ENCODE measurements at regions not wholly inside any gene's neighbourhood (a gene's known extent, or its start where the extent isn't known, plus 50 kb on each side); places are given as distances from the start of the nearest gene placed in this dataset.
"Not testable (repeated sequence)": the region's sequence is repeated elsewhere in the genome, so short reads cannot be mapped to it uniquely, and the experiment has no call there.

- H3K4me3 ChIP-seq (ENCODE audit: low read length), result no peak overlapping the region
- TF ChIP-seq ZNF274 (IDR thresholded peaks at IDR 0.05; ENCODE audit: low read depth, low read length), result no peak
These were observed 212.5 kb upstream of the GADL1 start for GRCh38 chr3:31106912-31107311.

- no peak overlapping the region for H3K4me3 ChIP-seq (ENCODE audit: low read length)
- no peak for TF ChIP-seq ZNF274 (IDR thresholded peaks at IDR 0.05; ENCODE audit: low read depth, low read length)
These were observed 220.4 kb upstream of the GADL1 start for GRCh38 chr3:31114929-31115283.

- not testable (repeated sequence) for H3K4me3 ChIP-seq (ENCODE audit: low read length)
These were observed 221.1 kb upstream of the GADL1 start for GRCh38 chr3:31115531-31115930.

- TF ChIP-seq ZNF274 (IDR thresholded peaks at IDR 0.05; ENCODE audit: low read depth, low read length), result no peak
- H3K4me3 ChIP-seq (ENCODE audit: low read length), result no peak overlapping the region
These were observed 222.2 kb upstream of the GADL1 start for GRCh38 chr3:31116651-31117050.

GRCh38 chr3:31117854-31118253 is 223.4 kb upstream of the GADL1 start:
- H3K4me3 ChIP-seq (ENCODE audit: low read length), result no peak overlapping the region
- TF ChIP-seq ZNF274 (IDR thresholded peaks at IDR 0.05; ENCODE audit: low read depth, low read length), result no peak

GRCh38 chr3:31124373-31124772 is 229.9 kb upstream of the GADL1 start:
- no peak for TF ChIP-seq ZNF274 (IDR thresholded peaks at IDR 0.05; ENCODE audit: low read depth, low read length)
- no peak overlapping the region for H3K4me3 ChIP-seq (ENCODE audit: low read length)

- no peak for TF ChIP-seq ZNF274 (IDR thresholded peaks at IDR 0.05; ENCODE audit: low read depth, low read length)
- no peak overlapping the region for H3K4me3 ChIP-seq (ENCODE audit: low read length)
These were observed 231.1 kb upstream of the GADL1 start for GRCh38 chr3:31125413-31126020.

- TF ChIP-seq ZNF274 (IDR thresholded peaks at IDR 0.05; ENCODE audit: low read depth, low read length), result no peak
- H3K4me3 ChIP-seq (ENCODE audit: low read length), result no peak overlapping the region
These were observed 234.8 kb upstream of the GADL1 start for GRCh38 chr3:31129241-31129640.

GRCh38 chr3:31132132-31132769 is 237.8 kb upstream of the GADL1 start:
- H3K4me3 ChIP-seq (ENCODE audit: low read length), result no peak overlapping the region
- no peak for TF ChIP-seq ZNF274 (IDR thresholded peaks at IDR 0.05; ENCODE audit: low read depth, low read length)

GRCh38 chr3:31133541-31133940 is 239.1 kb upstream of the GADL1 start:
- TF ChIP-seq ZNF274 (IDR thresholded peaks at IDR 0.05; ENCODE audit: low read depth, low read length), result no peak
- H3K4me3 ChIP-seq (ENCODE audit: low read length), result no peak overlapping the region; the same call in 1 of the 2 replicates

- no peak overlapping the region for H3K4me3 ChIP-seq (ENCODE audit: low read length)
- TF ChIP-seq ZNF274 (IDR thresholded peaks at IDR 0.05; ENCODE audit: low read depth, low read length), result no peak
These were observed 241.1 kb upstream of the GADL1 start for GRCh38 chr3:31135546-31135945.

- TF ChIP-seq ZNF274 (IDR thresholded peaks at IDR 0.05; ENCODE audit: low read depth, low read length), result no peak
- H3K4me3 ChIP-seq (ENCODE audit: low read length), result no peak overlapping the region
These were observed 243.4 kb upstream of the GADL1 start for GRCh38 chr3:31137718-31138465.

- no peak overlapping the region for H3K4me3 ChIP-seq (ENCODE audit: low read length)
- TF ChIP-seq ZNF274 (IDR thresholded peaks at IDR 0.05; ENCODE audit: low read depth, low read length), result no peak
These were observed 246.0 kb upstream of the GADL1 start for GRCh38 chr3:31140470-31140869.

GRCh38 chr3:31142139-31142538 is 247.7 kb upstream of the GADL1 start:
- no peak overlapping the region for H3K4me3 ChIP-seq (ENCODE audit: low read length)

GRCh38 chr3:31142543-31142942 is 248.1 kb upstream of the GADL1 start:
- TF ChIP-seq ZNF274 (IDR thresholded peaks at IDR 0.05; ENCODE audit: low read depth, low read length), result no peak
- H3K4me3 ChIP-seq (ENCODE audit: low read length), result no peak overlapping the region

More at GRCh38 chr3:31142139-31142538, 247.7 kb upstream of the GADL1 start:
- TF ChIP-seq ZNF274 (IDR thresholded peaks at IDR 0.05; ENCODE audit: low read depth, low read length), result no peak
